Mesothelial cell of epicardium (in vitro differentiated cells): ENCODE measurements at regions not wholly inside any gene's neighbourhood (a gene's known extent, or its start where the extent isn't known, plus 50 kb on each side); places are given as distances from the start of the nearest gene placed in this dataset.
"Not testable (repeated sequence)": the region's sequence is repeated elsewhere in the genome, so short reads cannot be mapped to it uniquely, and the experiment has no call there.

Source experiments
- DNase-seq, 2 experiments: peaks; one replicate each; pipeline ENCODE4 v3.0.0; 2021; ENCODE audit warnings: low spot score in 2 of 2; ENCODE audit not compliant: unreplicated experiment in 2 of 2
- H3K27ac Mint-ChIP-seq: 2 replicates; pipeline ENCODE4 v1.8.0; 2021; ENCODE audit warnings: mixed read lengths
- H3K27me3 Mint-ChIP-seq: 2 replicates; pipeline ENCODE4 v1.8.0; 2021; ENCODE audit warnings: low read depth, mixed read lengths
- H3K36me3 Mint-ChIP-seq: 2 replicates; pipeline ENCODE4 v1.8.0; 2021; ENCODE audit warnings: mixed read lengths
- H3K4me1 Mint-ChIP-seq: 2 replicates; pipeline ENCODE4 v1.8.0; 2021; ENCODE audit warnings: mixed read lengths
- H3K4me3 Mint-ChIP-seq: 2 replicates; pipeline ENCODE4 v1.8.0; 2021; ENCODE audit warnings: mild to moderate bottlenecking, moderate library complexity, mixed read lengths
- H3K9me3 Mint-ChIP-seq: 2 replicates; pipeline ENCODE4 v1.8.0; 2021; ENCODE audit warnings: mixed read lengths
- TF ChIP-seq, protein P1 (sequence below): fragments of 200-600 bp; sonication (generic); IDR thresholded peaks from one replicate; pipeline ENCODE4 v1.5.0; 2021; ENCODE audit warnings: antibody characterized with exemption; ENCODE audit not compliant: unreplicated experiment

DNA sequence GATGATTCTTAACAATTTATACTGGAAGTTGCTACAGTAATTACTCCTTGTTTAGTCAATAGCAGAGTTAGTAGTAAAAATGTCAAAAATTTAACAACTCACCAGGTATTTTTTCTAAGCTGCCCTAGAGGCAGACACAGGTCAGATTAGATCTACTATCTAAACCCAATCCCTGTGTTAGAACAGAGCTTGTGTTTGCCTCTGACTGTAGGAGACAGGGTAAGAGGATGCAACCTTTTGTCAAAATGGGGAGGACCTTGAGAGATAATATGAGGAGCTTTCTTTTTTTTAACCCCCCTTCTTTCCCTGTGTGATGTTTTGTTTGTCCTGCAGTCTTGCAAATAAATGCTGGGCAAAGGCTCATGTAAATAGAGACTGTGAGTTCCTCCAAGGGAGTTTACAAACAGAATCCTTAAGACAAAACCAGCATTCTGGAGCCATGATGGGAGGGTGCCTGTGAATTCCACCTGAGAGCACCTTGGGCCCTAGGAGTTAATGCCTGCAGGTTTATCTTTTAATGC is 353.1 kb downstream of the GATA3 start:
- Mint-ChIP-seq H3K4me1 (peaks cover 27% of the 10 kb centered on the region), H3K9me3 (no peaks in the 10 kb centered on the region), H3K27ac (no peak overlapping the region), H3K36me3 (no peaks in the 10 kb centered on the region), H3K4me3 (no peak overlapping the region), H3K27me3 (peaks cover 3% of the 10 kb centered on the region)
- DNase-seq = no peak
- TF ChIP-seq, protein P1, sequence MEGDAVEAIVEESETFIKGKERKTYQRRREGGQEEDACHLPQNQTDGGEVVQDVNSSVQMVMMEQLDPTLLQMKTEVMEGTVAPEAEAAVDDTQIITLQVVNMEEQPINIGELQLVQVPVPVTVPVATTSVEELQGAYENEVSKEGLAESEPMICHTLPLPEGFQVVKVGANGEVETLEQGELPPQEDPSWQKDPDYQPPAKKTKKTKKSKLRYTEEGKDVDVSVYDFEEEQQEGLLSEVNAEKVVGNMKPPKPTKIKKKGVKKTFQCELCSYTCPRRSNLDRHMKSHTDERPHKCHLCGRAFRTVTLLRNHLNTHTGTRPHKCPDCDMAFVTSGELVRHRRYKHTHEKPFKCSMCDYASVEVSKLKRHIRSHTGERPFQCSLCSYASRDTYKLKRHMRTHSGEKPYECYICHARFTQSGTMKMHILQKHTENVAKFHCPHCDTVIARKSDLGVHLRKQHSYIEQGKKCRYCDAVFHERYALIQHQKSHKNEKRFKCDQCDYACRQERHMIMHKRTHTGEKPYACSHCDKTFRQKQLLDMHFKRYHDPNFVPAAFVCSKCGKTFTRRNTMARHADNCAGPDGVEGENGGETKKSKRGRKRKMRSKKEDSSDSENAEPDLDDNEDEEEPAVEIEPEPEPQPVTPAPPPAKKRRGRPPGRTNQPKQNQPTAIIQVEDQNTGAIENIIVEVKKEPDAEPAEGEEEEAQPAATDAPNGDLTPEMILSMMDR = no peak

DNA sequence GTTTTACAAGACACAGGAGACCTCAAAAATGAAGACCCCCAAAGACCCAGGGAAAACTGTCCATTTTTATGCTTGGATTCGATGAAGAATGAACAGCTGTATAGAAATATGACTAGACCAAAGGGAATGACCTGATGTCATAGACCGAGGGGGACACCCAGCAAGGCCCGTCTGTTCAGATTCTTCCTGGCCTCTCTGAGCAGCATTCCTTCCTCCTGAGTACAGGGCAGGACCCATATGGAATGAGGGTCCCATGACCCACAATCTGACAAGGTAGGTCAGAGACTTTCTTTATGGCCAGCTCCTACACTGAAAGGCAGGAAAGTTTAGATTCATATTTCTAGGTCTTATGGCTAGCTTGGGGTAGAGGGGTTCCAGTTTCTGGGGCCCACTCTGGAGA is 356.0 kb downstream of the GATA3 start:
- H3K27ac Mint-ChIP-seq = no peak overlapping the region
- DNase-seq = no peak
- H3K9me3 Mint-ChIP-seq = peaks cover 3% of the 10 kb centered on the region
- TF ChIP-seq, protein P1 = no peak
- no peaks in the 10 kb centered on the region for H3K36me3 Mint-ChIP-seq
- H3K27me3 Mint-ChIP-seq = peaks cover 3% of the 10 kb centered on the region
- no peak overlapping the region for H3K4me3 Mint-ChIP-seq
- peaks cover 10% of the 10 kb centered on the region for H3K4me1 Mint-ChIP-seq

DNA sequence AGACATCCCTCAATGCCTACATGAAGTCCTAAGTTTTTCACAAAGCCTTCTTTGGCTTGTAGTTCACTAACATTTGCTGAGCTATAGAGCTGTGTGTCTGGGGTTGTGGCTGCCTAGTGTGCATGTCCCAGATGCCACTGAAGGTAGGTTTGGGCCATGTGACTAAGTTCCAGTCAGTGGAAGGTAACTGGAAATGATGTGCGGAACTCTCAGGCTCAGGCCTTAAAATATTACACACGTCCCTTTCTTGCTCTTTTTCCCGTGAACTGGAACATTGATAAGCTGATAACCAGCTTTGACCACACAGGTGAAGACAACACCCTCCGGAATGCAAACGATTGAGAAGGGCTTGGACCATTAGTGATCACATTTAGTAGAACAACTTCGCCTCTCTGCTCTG is 358.1 kb downstream of the GATA3 start:
- TF ChIP-seq, protein P1 = no peak

DNA sequence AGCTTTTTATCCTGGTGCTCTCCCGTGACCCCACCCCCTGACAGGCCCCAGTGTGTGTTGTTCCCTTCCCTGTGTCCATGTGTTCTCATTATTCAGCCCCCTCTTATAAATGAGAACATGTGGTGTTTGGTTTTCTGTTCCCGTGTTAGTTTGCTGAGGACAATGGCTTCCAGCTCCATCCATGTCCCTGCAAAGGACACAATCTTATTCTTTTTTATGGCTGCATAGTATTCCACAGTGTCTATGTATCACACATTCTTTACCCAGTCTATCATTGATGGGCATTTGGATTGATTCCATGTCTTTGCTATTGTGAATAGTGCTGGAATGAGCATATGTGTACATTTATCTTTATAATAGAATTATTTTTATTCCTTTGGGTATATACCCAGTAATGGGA is 360.5 kb downstream of the GATA3 start:
- H3K27ac Mint-ChIP-seq, H3K4me3 Mint-ChIP-seq, H3K9me3 Mint-ChIP-seq, H3K4me1 Mint-ChIP-seq, H3K36me3 Mint-ChIP-seq, DNase-seq, H3K27me3 Mint-ChIP-seq: not testable (repeated sequence)

More for the DNA sequence above, 358.1 kb downstream of the GATA3 start:
- no peak overlapping the region for H3K27ac Mint-ChIP-seq
- no peak for DNase-seq
- H3K4me3 Mint-ChIP-seq = no peak overlapping the region
- H3K4me1 Mint-ChIP-seq = peaks cover 9% of the 10 kb centered on the region
- peaks cover 3% of the 10 kb centered on the region for H3K27me3 Mint-ChIP-seq
- peaks cover 3% of the 10 kb centered on the region for H3K9me3 Mint-ChIP-seq
- H3K36me3 Mint-ChIP-seq = no peaks in the 10 kb centered on the region

DNA sequence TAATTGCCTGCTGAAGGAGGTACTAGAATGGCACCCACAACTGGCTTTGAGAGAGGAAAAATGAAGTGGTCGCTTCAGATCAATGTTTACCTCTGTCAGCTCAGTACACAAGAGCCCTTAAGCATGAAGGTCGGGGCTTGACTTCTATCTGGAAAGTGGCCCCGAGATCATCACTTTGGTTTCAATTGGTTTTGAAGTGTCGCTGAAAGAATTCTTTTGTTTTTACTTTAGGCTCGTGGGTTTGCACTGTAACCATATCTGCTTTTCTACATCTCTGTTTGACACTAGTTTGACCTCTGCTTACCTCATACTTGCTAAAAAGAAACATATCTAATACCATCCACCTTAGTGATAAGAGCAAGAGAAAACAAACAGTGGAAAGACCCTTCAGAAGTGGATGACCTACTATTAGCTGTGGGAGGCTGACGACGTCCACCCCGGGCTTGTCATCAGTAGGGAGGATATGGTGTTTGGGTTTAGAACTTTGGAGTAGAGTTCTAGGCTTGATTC is 361.8 kb downstream of the GATA3 start:
- Mint-ChIP-seq H3K4me3 (no peak overlapping the region), H3K9me3 (peaks cover 3% of the 10 kb centered on the region), H3K27me3 (peaks cover 3% of the 10 kb centered on the region), H3K36me3 (no peaks in the 10 kb centered on the region), H3K27ac (no peak overlapping the region), H3K4me1 (peaks cover 4% of the 10 kb centered on the region)
- DNase-seq = no peak
- TF ChIP-seq, protein P1 = no peak

DNA sequence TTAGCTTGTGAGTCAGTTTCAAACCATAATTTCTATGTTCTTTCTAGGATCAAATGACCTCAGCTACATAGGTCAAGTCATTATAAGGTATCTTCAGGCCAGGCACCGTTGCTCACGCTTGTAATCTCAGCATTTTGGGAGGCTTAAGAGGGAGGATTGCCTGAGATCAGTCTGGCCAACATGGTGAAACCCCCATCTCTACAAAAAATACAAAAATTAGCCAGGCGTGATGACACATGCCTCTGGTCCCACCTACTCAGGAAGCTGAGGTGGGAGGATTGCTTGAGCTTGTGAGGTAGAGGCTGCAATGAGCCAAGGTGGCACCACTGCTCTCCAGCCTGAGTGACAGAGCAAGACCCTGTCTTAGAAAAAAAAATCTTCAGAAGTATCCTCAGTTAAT is 362.3 kb downstream of the GATA3 start:
- no peak for DNase-seq
- Mint-ChIP-seq H3K9me3 (peaks cover 3% of the 10 kb centered on the region), H3K27ac (no peak overlapping the region), H3K36me3 (no peaks in the 10 kb centered on the region), H3K4me3 (no peak overlapping the region), H3K27me3 (peaks cover 2% of the 10 kb centered on the region), H3K4me1 (peaks cover 4% of the 10 kb centered on the region)
- TF ChIP-seq, protein P1 = no peak
